Activated naive CD4-positive, alpha-beta T cell treated with anti-CD3 and anti-CD28 coated beads, Interleukin-2, amount 10 ng/mL, durations not matched to agents 7 days and 5 days (primary cell): ENCODE measurements at regions not wholly inside any gene's neighbourhood (a gene's known extent, or its start where the extent isn't known, plus 50 kb on each side); places are given as distances from the start of the nearest gene placed in this dataset.
"Not testable (repeated sequence)": the region's sequence is repeated elsewhere in the genome, so short reads cannot be mapped to it uniquely, and the experiment has no call there.

ENCODE experiments used
- CTCF ChIA-PET: fragments of 350-600 bp; sonication (Branson Sonifier 250); formaldehyde crosslinking; loops from one replicate; lab custom pipeline; 2021; ENCODE audit warnings: antibody characterized with exemption; lab: Charles Lee
- DNase-seq: peaks from one replicate; pipeline ENCODE4 v3.0.0-alpha.2; 2020
- H3K27ac Mint-ChIP-seq: one replicate; pipeline ENCODE4 v1.8.0; 2021; ENCODE audit warnings: mild to moderate bottlenecking, moderate library complexity, mixed read lengths
- H3K27me3 Mint-ChIP-seq: one replicate; pipeline ENCODE4 v1.8.0; 2021; ENCODE audit warnings: mild to moderate bottlenecking, mixed read lengths
- H3K36me3 Mint-ChIP-seq: one replicate; pipeline ENCODE4 v1.8.0; 2021; ENCODE audit warnings: mixed read lengths
- H3K4me1 Mint-ChIP-seq: one replicate; pipeline ENCODE4 v1.8.0; 2021; ENCODE audit warnings: mixed read lengths
- H3K4me3 Mint-ChIP-seq: one replicate; pipeline ENCODE4 v1.8.0; 2021; ENCODE audit warnings: mild to moderate bottlenecking, moderate library complexity, mixed read lengths
- H3K9me3 Mint-ChIP-seq: one replicate; pipeline ENCODE4 v1.8.0; 2021; ENCODE audit warnings: mixed read lengths

DNA sequence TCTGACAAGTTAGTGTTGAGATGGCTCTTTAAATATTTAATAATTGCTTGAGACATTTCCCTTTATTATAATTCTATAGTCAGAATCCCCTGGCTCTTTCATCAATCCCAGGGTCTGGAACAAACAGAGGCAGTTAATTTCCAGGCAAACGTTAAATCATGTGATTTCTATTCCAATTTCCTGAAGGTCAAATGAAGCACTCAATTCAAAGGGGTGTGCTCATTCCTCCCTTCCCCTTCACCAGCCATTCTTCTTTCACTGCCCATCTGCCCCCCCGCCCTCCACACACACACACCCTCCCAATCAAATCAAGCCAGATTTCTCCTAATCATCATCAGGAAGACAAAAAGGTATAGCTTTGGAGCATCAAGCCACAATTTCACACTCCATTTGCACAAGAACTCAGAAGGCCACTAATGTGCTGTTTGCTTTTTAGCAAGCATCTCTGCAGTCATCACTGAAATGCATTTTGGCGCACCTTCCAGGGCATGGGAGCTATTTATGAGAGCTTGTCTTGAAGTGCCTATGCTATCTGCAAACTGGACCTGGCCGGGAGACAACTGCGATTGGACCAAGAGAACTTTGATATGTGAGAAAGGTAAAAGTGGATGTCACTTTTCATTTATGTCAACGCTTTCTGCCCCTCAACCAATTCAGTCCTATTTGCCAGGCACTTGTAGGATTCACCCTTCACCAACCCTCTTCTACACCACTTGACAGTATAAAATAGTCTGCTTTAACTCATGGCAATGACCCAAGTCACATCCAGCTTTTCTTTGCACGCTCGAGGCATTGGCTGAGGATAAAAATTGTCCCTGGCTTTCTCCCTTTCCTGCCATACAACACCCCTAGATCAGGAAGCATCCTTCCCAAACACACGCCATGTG lies 315.1 kb upstream of the API5 start:
- Mint-ChIP-seq H3K4me3 (no peak overlapping the region), H3K36me3 (no peaks in the 10 kb centered on the region), H3K27me3 (no peaks in the 10 kb centered on the region), H3K4me1 (no peaks in the 10 kb centered on the region), H3K9me3 (no peaks in the 10 kb centered on the region), H3K27ac (no peak overlapping the region)
- DNase-seq = no peak
- CTCF ChIA-PET = no interaction called here

DNA sequence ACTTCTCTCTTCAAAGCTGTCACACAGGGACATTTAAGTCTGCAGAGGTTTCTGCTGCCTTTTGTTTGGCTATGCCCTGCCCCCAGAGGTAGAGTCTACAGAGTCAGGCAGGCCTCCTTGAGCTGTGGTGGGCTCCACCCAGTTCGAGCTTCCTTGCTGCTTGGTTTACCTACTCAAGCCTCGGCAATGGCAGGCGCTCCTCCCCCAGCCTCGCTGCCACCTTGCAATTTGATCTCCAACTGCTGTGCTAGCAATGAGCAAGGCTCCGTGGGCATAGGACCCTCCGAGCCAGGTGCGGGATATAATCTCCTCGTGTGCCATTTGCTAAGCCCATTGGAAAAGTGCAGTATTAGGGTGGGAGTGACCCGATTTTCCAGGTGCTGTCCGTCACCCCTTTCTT lies 306.9 kb upstream of the API5 start:
- DNase-seq, H3K36me3 Mint-ChIP-seq, H3K4me1 Mint-ChIP-seq, H3K4me3 Mint-ChIP-seq, CTCF ChIA-PET, H3K27me3 Mint-ChIP-seq, H3K27ac Mint-ChIP-seq: not testable (repeated sequence)
- H3K9me3 Mint-ChIP-seq = peaks cover 13% of the 10 kb centered on the region

- Mint-ChIP-seq H3K27ac (no peak overlapping the region), H3K27me3 (no peaks in the 10 kb centered on the region), H3K4me1 (no peaks in the 10 kb centered on the region), H3K4me3 (no peak overlapping the region), H3K36me3 (no peaks in the 10 kb centered on the region), H3K9me3 (peaks cover 8% of the 10 kb centered on the region)
- DNase-seq = no peak
- CTCF ChIA-PET = no interaction called here
These were observed 301.8 kb upstream of the API5 start for GRCh38 chr11:43010042-43010441.

DNA sequence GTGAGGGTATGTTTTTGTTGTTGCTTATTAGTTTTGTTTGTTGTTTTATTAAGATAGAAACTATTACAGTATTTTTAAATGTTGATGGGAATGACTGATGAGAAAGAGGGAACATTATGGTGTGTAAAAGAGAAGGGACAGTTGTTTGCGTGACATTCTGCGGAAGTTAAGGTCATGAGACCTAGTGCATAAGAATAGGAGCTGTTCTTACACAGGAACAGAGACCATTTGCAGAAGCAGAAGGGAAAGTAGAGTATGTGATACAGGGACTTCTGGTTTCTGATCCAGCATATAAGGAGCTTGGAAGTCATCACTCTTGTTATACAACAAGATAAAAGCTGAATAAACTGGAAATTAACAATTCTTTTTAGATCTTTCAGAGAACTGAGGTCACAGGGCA lies 299.2 kb upstream of the API5 start:
- CTCF ChIA-PET = no interaction called here
- no peak for DNase-seq
- Mint-ChIP-seq H3K36me3 (no peaks in the 10 kb centered on the region), H3K27ac (no peak overlapping the region), H3K4me3 (no peak overlapping the region), H3K27me3 (no peaks in the 10 kb centered on the region), H3K4me1 (no peaks in the 10 kb centered on the region), H3K9me3 (no peaks in the 10 kb centered on the region)

GRCh38 chr11:43021466-43021865 lies 290.3 kb upstream of the API5 start:
- Mint-ChIP-seq H3K4me3 (no peak overlapping the region), H3K27me3 (no peaks in the 10 kb centered on the region), H3K36me3 (no peaks in the 10 kb centered on the region), H3K27ac (no peak overlapping the region), H3K9me3 (no peaks in the 10 kb centered on the region), H3K4me1 (no peaks in the 10 kb centered on the region)
- DNase-seq = no peak
- CTCF ChIA-PET = no interaction called here

- CTCF ChIA-PET = no interaction called here
- peaks cover 4% of the 10 kb centered on the region for H3K9me3 Mint-ChIP-seq
- H3K27ac Mint-ChIP-seq = no peak overlapping the region
- no peak overlapping the region for H3K4me3 Mint-ChIP-seq
- H3K4me1 Mint-ChIP-seq = no peaks in the 10 kb centered on the region
- H3K27me3 Mint-ChIP-seq = no peaks in the 10 kb centered on the region
- DNase-seq = no peak
- no peaks in the 10 kb centered on the region for H3K36me3 Mint-ChIP-seq
These were observed 277.5 kb upstream of the API5 start for GRCh38 chr11:43034341-43034740.

GRCh38 chr11:43035086-43035485 lies 276.7 kb upstream of the API5 start:
- no peaks in the 10 kb centered on the region for H3K9me3 Mint-ChIP-seq
- no peaks in the 10 kb centered on the region for H3K27me3 Mint-ChIP-seq
- H3K36me3 Mint-ChIP-seq = no peaks in the 10 kb centered on the region
- no peak for DNase-seq
- CTCF ChIA-PET = no interaction called here
- H3K4me1 Mint-ChIP-seq = no peaks in the 10 kb centered on the region
- no peak overlapping the region for H3K27ac Mint-ChIP-seq
- H3K4me3 Mint-ChIP-seq = no peak overlapping the region

DNA sequence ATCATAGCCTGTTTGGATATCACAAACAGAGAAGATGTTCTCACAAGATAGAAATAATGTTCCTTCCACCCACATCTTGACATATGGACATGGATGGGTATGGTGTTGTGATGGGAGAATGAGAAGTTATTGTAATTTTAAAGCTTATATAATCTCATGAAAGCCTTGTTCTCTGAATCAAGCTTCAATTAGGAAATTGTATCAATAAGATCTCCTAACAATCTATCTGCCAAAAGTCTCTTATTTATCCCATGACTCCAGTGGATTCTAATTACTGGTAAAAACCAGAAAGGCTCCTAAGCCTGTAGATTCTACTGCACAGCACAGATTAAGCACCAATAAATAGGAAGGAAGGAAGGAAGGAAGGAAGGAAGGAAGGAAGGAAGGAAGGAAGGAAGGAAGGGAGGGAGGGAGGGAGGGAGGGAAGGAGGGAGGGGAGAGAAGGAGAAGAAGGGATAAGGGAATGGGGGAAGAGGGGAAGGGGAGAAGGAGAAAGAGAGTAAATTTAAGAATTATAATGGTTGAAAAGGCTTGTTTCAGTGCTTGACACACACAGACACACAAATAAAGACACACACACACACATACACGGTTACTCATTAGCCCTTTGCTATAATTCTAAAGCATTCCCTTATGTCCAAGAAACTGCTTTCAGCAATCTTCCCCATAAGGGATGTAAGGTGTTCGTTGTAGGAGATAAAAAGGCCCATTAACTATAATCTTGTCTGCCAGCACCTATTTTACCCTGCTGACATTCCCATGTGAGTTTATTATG lies 258.0 kb upstream of the API5 start:
- CTCF ChIA-PET = no interaction called here
- Mint-ChIP-seq H3K4me1 (no peaks in the 10 kb centered on the region), H3K9me3 (no peaks in the 10 kb centered on the region)

DNA sequence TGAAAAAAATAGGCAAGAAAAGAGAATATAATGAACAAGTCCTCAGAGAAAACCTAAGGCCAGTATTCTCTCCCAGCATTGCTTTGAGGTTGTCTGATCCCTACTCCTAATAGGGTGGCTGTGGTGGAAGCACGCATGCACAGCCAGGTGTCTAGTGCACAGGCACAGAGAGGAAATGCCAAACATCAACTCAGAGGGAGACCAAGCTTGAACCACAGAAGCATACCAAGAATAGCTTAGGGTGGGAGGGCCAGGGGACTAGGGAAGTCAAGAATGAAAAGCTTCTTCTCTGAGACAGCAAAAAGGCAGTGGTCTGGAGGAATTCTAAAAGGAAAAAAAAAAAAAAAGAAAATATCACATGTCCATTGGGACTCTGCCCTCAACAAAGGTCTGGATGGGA lies 244.1 kb upstream of the API5 start:
- no peak for DNase-seq
- CTCF ChIA-PET = no interaction called here
- Mint-ChIP-seq H3K9me3 (no peaks in the 10 kb centered on the region), H3K4me1 (no peaks in the 10 kb centered on the region), H3K36me3 (no peaks in the 10 kb centered on the region), H3K27me3 (no peaks in the 10 kb centered on the region), H3K4me3 (no peak overlapping the region), H3K27ac (no peak overlapping the region)

More for the DNA sequence above, 258.0 kb upstream of the API5 start:
- Mint-ChIP-seq H3K27ac (no peak overlapping the region), H3K27me3 (no peaks in the 10 kb centered on the region), H3K4me3 (no peak overlapping the region), H3K36me3 (no peaks in the 10 kb centered on the region)
- DNase-seq = no peak

- no peak overlapping the region for H3K27ac Mint-ChIP-seq
- no peaks in the 10 kb centered on the region for H3K9me3 Mint-ChIP-seq
- H3K4me1 Mint-ChIP-seq = no peaks in the 10 kb centered on the region
- H3K4me3 Mint-ChIP-seq = no peak overlapping the region
- no peaks in the 10 kb centered on the region for H3K36me3 Mint-ChIP-seq
- CTCF ChIA-PET = no interaction called here
- no peaks in the 10 kb centered on the region for H3K27me3 Mint-ChIP-seq
- no peak for DNase-seq
These were observed 240.5 kb upstream of the API5 start for GRCh38 chr11:43071338-43071737.

GRCh38 chr11:43072096-43072495 lies 239.7 kb upstream of the API5 start:
- no peaks in the 10 kb centered on the region for H3K36me3 Mint-ChIP-seq

DNA sequence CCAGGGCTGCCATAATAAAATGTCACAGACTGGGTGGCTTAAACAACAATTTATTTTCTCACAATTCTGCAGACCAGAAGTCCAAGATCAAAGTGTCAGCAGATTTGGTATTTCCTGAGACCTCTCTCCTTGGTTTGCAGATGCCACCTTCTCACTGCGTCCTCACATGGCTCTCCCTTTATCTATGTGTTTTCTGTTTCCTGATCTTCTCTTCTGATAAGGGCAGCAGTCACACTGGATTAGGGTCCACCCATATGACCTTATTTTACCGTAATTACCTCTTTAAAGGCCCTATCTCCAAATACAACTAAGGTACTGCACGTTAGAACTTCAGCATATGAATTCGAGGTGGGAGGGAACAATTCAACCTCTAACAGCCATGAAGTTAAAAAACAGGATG lies 238.9 kb upstream of the API5 start:
- no peaks in the 10 kb centered on the region for H3K4me1 Mint-ChIP-seq
- H3K9me3 Mint-ChIP-seq = no peaks in the 10 kb centered on the region
- CTCF ChIA-PET = no interaction called here
- no peak overlapping the region for H3K4me3 Mint-ChIP-seq
- H3K36me3 Mint-ChIP-seq = no peaks in the 10 kb centered on the region
- H3K27me3 Mint-ChIP-seq = no peaks in the 10 kb centered on the region
- DNase-seq = no peak
- H3K27ac Mint-ChIP-seq = no peak overlapping the region

More at GRCh38 chr11:43072096-43072495, 239.7 kb upstream of the API5 start:
- H3K27ac Mint-ChIP-seq = no peak overlapping the region
- no peak for DNase-seq
- CTCF ChIA-PET = no interaction called here
- H3K4me1 Mint-ChIP-seq = no peaks in the 10 kb centered on the region
- no peaks in the 10 kb centered on the region for H3K27me3 Mint-ChIP-seq
- H3K4me3 Mint-ChIP-seq = no peak overlapping the region
- H3K9me3 Mint-ChIP-seq = no peaks in the 10 kb centered on the region

GRCh38 chr11:43074810-43075209 lies 237.0 kb upstream of the API5 start:
- Mint-ChIP-seq H3K27me3 (no peaks in the 10 kb centered on the region), H3K36me3 (no peaks in the 10 kb centered on the region), H3K4me1 (no peaks in the 10 kb centered on the region), H3K4me3 (no peak overlapping the region), H3K27ac (no peak overlapping the region), H3K9me3 (no peaks in the 10 kb centered on the region)
- no peak for DNase-seq
- CTCF ChIA-PET = no interaction called here

DNA sequence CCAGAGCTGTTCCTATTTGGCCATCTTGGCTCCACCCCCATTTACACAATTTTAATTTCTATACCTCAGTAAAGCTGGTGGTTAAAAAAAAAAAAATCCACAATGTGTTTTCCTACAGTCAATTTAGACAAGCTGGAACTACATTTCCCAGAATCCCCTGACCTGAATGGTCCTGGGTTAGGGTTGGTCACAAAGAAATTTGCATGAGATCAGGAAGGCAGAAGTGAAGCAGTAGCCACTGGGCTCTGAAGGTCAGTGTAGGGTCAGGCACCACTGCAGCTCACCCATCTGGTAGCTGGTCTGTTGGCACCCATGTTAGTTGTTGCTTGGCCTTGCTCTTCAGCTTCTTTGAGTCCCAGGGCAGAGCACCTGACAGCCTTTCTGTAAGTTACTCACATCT lies 210.7 kb upstream of the API5 start:
- H3K36me3 Mint-ChIP-seq = no peaks in the 10 kb centered on the region
- H3K4me1 Mint-ChIP-seq = no peaks in the 10 kb centered on the region
- no peak overlapping the region for H3K4me3 Mint-ChIP-seq
- H3K9me3 Mint-ChIP-seq = peaks cover 6% of the 10 kb centered on the region
- no peak overlapping the region for H3K27ac Mint-ChIP-seq
- CTCF ChIA-PET = no interaction called here
- DNase-seq = no peak
- H3K27me3 Mint-ChIP-seq = no peaks in the 10 kb centered on the region

GRCh38 chr11:43116071-43116470 lies 195.7 kb upstream of the API5 start:
- no peaks in the 10 kb centered on the region for H3K9me3 Mint-ChIP-seq
- H3K27ac Mint-ChIP-seq = no peak overlapping the region
- no peaks in the 10 kb centered on the region for H3K36me3 Mint-ChIP-seq
- no peak overlapping the region for H3K4me3 Mint-ChIP-seq
- DNase-seq = no peak
- H3K27me3 Mint-ChIP-seq = no peaks in the 10 kb centered on the region
- no peaks in the 10 kb centered on the region for H3K4me1 Mint-ChIP-seq
- CTCF ChIA-PET = no interaction called here
